SIG-M5 treated with dmso at 0.1 percent for 504 hours (cell line): ENCODE measurements at regions not wholly inside any gene's neighbourhood (a gene's known extent, or its start where the extent isn't known, plus 50 kb on each side); places are given as distances from the start of the nearest gene placed in this dataset.
"Not testable (repeated sequence)": the region's sequence is repeated elsewhere in the genome, so short reads cannot be mapped to it uniquely, and the experiment has no call there.

Experiments used
- DNase-seq: peaks from one replicate; lab custom pipeline; 2025; ENCODE audit not compliant: unreplicated experiment; lab: John Stamatoyannopoulos, UW

GRCh38 chr7:121501566-121501965, 105.5 kb upstream of the FAM3C start:
- DNase-seq, result no peak

DNA sequence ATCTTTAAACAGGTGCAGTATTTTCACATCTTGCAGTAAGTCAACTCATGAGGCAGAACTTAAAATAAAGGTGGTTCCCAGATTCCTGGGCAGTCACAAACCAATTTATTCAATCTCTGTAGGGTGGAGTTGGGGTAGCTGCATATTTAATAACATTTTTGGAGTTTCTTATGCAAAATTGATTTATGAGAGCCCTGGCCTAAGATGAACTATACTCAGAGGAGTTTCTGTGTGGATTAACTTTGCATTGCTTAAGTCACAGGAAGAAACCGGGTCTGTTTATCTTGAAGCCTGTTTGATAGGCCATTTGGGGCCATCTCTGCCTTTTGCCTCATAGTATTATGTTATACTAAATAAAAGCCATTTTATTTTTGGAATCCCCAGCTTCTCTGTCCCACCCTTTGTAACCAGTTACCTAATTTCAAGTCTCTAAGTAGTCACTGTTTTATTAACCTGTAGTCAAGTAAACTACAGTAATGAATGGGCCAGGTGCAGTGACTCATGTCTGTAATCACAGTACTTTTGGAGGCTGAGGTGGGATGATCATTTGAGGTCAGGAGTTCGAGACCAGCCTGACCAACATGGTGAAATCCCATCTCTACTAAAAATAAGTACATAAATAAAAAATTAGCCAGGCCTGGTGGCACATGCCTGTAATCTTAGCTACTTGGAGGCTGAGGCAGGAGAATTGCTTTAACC, 104.4 kb upstream of the FAM3C start:
- DNase-seq, result no peak

GRCh38 chr7:121499624-121500023, 103.5 kb upstream of the FAM3C start:
- DNase-seq, result no peak

GRCh38 chr7:121498816-121499215, 102.7 kb upstream of the FAM3C start:
- no peak for DNase-seq

GRCh38 chr7:121497545-121497944, 101.4 kb upstream of the FAM3C start:
- DNase-seq, result not testable (repeated sequence)

DNA sequence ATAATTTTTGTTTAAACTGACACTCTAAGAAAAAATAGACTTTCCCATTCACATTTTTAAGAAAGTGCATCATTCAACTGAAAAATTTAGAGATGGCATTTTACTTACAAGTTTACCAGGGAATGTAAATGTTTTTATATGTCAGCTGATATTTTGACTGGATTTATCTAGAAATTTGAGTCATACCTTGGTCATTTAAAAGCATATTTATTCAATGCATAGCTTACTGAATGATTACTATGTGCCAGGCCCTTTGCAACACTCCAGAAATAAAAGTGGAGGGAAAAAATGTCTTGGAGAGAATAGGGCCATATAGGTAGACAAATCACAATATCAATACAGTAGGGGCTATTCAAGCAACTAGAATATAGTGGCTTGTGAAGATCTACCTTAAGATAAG, 98.4 kb upstream of the FAM3C start:
- no peak for DNase-seq

DNA sequence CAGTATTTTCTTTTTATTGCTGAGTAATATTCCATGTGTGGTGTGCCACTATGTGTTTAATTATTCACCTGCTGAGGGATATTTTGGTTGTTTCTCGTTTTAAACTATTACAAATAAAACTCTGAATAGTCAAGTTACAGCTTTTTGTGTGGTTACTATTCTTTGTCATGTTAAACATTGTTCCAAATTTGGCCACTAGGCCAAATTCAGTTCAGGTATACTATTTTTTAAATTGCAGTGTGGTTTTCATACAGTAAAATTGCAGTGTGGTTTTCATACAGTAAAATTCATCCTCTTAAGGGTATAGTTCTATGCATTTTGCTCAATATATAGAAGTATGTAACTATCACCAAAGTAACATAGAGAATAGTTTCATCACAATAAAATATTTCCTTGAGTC, 97.4 kb upstream of the FAM3C start:
- no peak for DNase-seq

GRCh38 chr7:121490309-121490708, 94.2 kb upstream of the FAM3C start:
- no peak for DNase-seq

GRCh38 chr7:121489440-121489839, 93.3 kb upstream of the FAM3C start:
- no peak for DNase-seq

- DNase-seq, result no peak
These were observed 92.1 kb upstream of the FAM3C start for GRCh38 chr7:121488111-121488650.

DNA sequence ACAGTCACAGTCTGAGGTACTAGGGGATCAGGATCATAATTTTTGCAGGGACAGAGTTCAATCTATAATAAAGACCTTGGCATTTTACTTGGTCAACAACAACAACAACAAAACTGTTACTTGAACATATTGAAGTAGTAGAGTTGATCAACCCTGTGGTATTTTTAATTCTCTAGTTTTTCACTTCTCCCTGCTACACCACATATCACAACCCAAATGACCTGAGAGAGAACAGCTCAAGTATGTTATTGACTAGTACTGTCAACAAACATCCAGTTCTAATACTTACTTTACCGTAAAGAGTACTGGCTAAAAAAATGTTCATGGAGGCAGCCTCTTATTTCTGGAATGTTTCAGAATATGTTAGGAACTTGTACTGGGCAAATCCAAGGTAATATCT, 90.5 kb upstream of the FAM3C start:
- no peak for DNase-seq

- DNase-seq, result no peak
These were observed 89.5 kb upstream of the FAM3C start for GRCh38 chr7:121485467-121486243.

- DNase-seq, result no peak
These were observed 88.1 kb upstream of the FAM3C start for GRCh38 chr7:121484089-121484763.

DNA sequence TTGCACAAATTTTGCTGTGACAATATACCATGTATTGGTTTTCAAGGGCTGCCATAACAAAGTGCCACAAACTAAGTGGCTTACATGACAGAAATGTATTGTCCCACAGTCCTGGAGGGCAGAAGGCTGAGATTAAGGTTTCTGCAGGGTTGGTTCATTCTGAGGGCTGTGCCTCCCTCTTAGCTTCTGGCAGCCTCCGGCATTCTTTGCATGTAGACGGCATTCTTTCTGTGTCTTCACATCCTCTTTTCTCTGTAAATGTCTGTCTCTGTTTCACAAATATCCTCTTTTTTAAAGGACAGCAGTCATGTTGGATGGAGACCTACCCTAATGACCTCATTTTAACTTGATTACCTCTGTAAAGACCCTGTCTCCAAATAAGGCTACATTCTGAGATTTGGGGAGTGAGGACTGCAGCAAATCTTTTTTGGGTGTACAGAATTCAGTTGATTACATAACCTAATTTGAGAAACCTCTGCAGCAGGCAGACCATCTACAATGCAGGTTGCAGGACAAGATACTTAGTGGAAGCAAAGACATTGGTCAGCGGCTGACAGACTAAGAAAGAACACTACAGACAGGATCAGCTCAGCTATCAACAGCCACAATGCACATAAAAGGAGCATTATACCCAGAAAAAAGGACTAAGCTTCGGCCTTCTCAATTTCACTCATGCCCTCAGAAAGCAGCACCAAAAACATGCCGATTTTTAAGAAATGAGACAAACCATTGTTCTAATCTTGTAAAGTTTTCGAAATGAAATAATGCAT, 84.6 kb upstream of the FAM3C start:
- no peak for DNase-seq

DNA sequence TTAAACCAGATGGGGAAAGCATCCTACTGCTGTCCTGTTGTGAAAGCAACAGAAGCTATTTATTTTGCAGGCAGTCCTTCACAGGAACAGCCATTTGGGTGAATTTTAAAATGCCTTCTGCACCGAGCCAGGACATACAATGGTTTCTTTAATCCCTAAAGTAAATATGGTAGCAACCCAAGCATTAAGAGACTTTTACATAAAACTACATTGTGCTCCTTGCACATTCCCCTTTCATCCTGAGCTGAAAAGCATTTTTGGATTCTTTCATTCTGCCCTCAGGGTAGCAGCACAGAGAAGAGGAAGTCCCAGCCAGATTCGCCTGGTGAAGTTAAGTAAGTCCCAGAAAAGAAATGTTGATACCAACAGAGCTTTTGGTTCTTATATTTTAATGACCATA, 84.0 kb upstream of the FAM3C start:
- peak; percentile 14 for DNase-seq

DNA sequence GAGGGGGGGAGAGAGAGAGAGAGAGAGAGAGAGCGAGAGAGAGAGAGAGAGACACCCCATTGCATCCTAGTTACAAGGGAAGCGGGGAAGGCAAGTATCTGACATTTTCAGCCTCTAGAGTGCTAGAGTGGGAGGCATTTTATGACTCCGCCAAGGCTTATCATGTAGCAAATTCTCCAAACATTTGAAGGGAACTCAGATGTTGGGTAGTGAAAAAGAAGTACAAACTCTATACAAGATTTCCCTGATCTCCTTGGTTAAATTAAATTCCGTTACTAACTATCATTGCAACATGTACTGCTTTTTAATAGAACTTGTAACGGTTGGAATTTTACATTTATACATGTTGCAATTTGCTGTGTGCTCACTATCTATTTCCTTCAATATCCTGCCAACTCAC, 83.4 kb upstream of the FAM3C start:
- DNase-seq, result no peak

DNA sequence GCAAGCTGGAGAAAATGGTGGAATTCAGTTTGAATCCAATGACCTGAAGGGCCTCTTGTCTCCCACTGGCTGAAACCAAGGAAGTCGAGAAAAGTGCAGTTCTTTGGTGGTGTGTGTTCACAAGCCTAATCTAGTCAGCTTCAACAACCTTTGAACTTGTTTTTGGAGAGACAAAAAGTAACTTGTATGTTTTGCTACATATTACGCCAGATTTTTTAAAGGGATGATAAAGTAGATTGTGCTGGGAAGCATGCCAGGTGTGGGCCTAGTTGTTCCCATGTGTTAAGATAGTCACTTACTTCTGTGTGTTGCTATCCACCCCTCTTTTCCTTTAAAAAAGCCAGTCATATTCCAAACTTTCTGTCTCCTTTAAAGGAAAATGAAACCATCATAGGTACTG, 79.7 kb upstream of the FAM3C start:
- DNase-seq, result no peak

DNA sequence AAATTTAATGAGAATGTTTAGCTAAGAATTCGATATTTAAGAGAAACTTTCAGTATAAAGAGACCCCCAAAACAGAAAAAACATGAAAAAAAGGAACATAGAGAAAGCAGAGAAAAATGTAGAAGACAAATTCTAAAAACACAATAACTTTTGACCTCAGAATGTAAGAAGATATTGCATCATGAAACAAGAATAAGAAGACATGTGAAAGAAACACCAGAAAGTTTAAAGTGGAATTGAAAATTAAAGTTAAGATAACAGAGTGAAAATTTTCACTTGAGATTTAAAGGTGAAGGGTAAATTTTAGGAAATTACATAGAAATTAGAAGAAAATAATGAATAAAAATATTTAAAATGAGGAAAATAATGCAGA, 78.2 kb upstream of the FAM3C start:
- DNase-seq, result no peak

DNA sequence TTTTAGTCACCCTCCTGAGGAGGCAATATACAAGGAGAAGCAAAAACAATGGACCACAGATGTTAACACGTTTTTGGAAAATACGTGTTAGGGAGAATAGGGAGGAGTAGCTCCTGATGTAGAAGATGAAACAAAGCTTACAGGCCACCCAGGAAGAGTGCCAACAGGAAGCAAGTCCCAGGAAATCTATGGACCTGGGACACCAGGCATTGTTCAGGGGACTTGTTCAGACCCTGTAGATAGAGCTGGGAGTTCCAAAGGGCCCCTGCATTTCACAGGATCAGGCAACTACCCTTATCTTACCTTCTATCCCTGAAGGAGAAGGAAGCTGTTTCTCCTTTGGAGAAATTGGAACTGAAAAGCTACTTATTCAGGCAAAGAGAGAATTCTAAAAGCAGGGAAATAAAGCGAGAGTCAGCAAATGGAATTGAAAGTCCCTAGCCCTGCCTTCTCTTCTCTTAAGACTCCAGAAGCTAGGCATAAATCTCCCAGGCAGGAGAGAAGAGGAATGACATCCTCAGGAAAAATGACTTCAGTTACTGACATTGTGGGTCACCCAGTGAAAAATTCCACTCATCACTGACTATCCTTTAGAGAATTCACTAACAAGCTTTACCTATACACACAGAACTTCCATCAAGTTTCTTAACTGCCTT, 77.7 kb upstream of the FAM3C start:
- no peak for DNase-seq

DNA sequence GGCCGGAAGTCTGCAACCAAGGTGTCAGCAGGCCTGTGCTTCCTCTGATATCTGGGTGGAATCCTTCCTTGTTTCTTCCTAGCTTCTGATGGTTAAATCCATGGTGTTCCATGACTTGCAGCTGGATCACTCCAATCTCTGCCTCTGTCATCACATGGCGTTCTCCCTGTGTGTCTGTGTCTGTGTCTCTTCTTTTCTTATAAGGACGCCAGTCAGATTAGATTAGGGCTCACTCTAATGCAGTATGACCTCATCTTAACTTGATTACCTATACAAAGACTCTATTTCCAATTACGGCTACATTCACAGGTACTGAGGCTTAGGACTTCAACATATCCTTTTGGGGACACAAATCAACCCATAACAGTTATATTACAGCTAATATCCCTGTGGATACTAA, 70.3 kb upstream of the FAM3C start:
- no peak for DNase-seq

DNA sequence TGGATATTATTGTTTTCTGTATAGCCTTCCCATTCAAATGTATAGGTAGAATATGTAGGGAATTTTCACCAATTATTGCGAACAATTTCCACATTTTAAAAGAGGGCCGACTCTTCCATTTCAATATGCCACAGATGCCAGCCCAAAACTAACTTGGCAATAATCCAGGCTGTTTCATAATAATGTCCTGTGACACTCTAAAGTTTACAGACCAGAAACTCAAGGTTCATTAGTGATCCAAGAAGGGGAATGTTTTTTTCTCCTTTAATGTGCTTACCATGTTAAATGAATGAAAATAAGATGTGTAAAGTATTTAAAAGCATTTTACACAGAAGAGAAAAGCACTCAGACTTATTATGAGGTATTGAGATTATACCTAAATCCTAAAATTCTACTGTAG, 63.0 kb upstream of the FAM3C start:
- DNase-seq, result no peak
